T-cell (primary cell): ENCODE measurements at regions not wholly inside any gene's neighbourhood (a gene's known extent, or its start where the extent isn't known, plus 50 kb on each side); places are given as distances from the start of the nearest gene placed in this dataset.

ENCODE experiments used
- ATAC-seq, 4 experiments: fragments of 200-7000 bp in 3 of 4; fragments of 150-1000 bp in 1 of 4; cut with Tn5 transposase; replicated peaks in 1 of 4; 1 replicate in 3 of 4; 2 replicates in 1 of 4; pipeline ENCODE4 v1.10.0; 2021; ENCODE audit warnings: moderate library complexity in 3 of 4, mild to moderate bottlenecking in 2 of 4, moderate number of reproducible peaks in 1 of 4
- CTCF ChIA-PET, 2 donors: fragments of 300-600 bp; sonication (Branson Sonifier 250); formaldehyde crosslinking; loops; one replicate each; lab custom pipeline; 2022; ENCODE audit warnings: antibody characterized with exemption in 2 of 2; lab: Charles Lee
- POLR2A ChIA-PET, 2 donors: fragments of 300-600 bp; sonication (Branson Sonifier 250); formaldehyde crosslinking; loops; one replicate each; lab custom pipeline; 2022; ENCODE audit warnings: antibody characterized with exemption in 2 of 2; lab: Charles Lee
- DNase-seq, 35 experiments: peaks; one replicate each; pipeline versions ENCODE4 v3.0.0 to v3.0.0-alpha.2; 2013 to 2023
- H3K27ac ChIP-seq: one replicate; pipeline ENCODE4 v1.5.1; 2013; ENCODE audit warnings: low read length
- H3K27me3 ChIP-seq, 2 experiments: replicated peaks in 1 of 2; 1 replicate in 1 of 2; 2 replicates in 1 of 2; pipeline versions ENCODE4 v1.6.1 to v1.7.0; 2013; ENCODE audit warnings: low read length in 1 of 2, mixed read lengths in 1 of 2; ENCODE audit not compliant: control insufficient read depth in 2 of 2, insufficient read depth in 2 of 2; ENCODE audit errors: extremely low read depth in 1 of 2
- H3K36me3 ChIP-seq, 2 donors: 1 replicate in 1 of 2; 2 replicates in 1 of 2; pipeline versions ENCODE4 v1.6.1 to v1.7.0; 2013; ENCODE audit warnings: low read length in 1 of 2; ENCODE audit not compliant: control insufficient read depth in 2 of 2, insufficient read depth in 1 of 2; ENCODE audit errors: extremely low read depth in 1 of 2
- H3K4me1 ChIP-seq, 2 experiments: 1 replicate in 1 of 2; 2 replicates in 1 of 2; pipeline versions ENCODE4 v1.6.1 to v1.7.0; 2013; ENCODE audit warnings: low read length in 2 of 2, mixed read lengths in 1 of 2; ENCODE audit not compliant: insufficient read depth in 2 of 2, control insufficient read depth in 1 of 2; ENCODE audit errors: extremely low read depth in 1 of 2
- H3K4me3 ChIP-seq, 2 donors: 1 replicate in 1 of 2; 2 replicates in 1 of 2; pipeline versions ENCODE4 v1.5.1 to v1.7.0; 2013; ENCODE audit warnings: mild to moderate bottlenecking in 2 of 2, low read length in 1 of 2, moderate library complexity in 1 of 2; ENCODE audit not compliant: control insufficient read depth in 1 of 2; ENCODE audit errors: extremely low read depth in 1 of 2
- H3K9me3 ChIP-seq: 2 replicates; pipeline ENCODE4 v1.7.0; 2013
- H3K27ac Mint-ChIP-seq, 2 donors: one replicate each; pipeline ENCODE4 v1.8.0; 2020 to 2021; ENCODE audit warnings: mild to moderate bottlenecking in 2 of 2, mixed read lengths in 2 of 2
- H3K27me3 Mint-ChIP-seq, 2 donors: one replicate each; pipeline ENCODE4 v1.8.0; 2021 to 2022; ENCODE audit warnings: mixed read lengths in 2 of 2
- H3K36me3 Mint-ChIP-seq: one replicate; pipeline ENCODE4 v1.8.0; 2021; ENCODE audit warnings: mixed read lengths
- H3K4me1 Mint-ChIP-seq, 3 donors: one replicate each; pipeline ENCODE4 v1.8.0; 2020 to 2022; ENCODE audit warnings: mixed read lengths in 3 of 3, mild to moderate bottlenecking in 1 of 3
- H3K4me3 Mint-ChIP-seq, 3 donors: one replicate each; pipeline ENCODE4 v1.8.0; 2020 to 2022; ENCODE audit warnings: mild to moderate bottlenecking in 3 of 3, mixed read lengths in 3 of 3, moderate library complexity in 3 of 3
- H3K9me3 Mint-ChIP-seq, 3 donors: one replicate each; pipeline ENCODE4 v1.8.0; 2020 to 2022; ENCODE audit warnings: mixed read lengths in 3 of 3
- WGBS: methylation state at CpG from one replicate; pipeline ENCODE4 v1.1.5; 2013; ENCODE audit warnings: missing lambda C conversion rate; ENCODE audit not compliant: insufficient coverage; 5-methylcytosine and 5-hydroxymethylcytosine counted together

DNA sequence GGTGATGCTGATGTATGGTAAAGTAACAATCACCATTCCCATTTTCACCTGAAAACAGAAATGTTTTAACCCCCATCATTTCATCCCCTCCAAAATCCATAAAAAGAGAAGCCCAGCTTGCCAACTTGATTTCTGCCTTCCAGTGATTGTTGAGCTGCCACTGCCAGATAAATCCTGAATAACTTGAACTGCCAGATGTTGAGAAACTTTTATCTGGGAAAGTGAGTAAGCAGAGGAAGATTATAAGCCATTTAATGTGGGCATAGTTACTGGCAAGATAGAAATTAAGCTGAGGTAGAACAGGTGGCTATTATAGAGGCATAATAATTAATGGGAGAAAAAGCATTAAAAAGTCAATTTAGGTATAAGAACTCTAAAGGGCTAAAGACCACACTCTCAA is 534.1 kb downstream of the ANKRD7 start:
- Histone ChIP-seq H3K4me1 (no peaks in the 10 kb centered on the region), H3K27ac (no peak overlapping the region), H3K27me3 (no peaks in the 10 kb centered on the region), H3K36me3 (no peaks in the 10 kb centered on the region), H3K9me3 (no peaks in the 10 kb centered on the region), H3K4me3 (no peak overlapping the region)
- ATAC-seq (no peak), DNase-seq (no peak)
- Mint-ChIP-seq H3K9me3 (peaks cover 0 to 9% (median 7%) of the 10 kb centered on the region in 3 donors), H3K27ac (no peak overlapping the region), H3K36me3 (no peaks in the 10 kb centered on the region), H3K4me1 (no peaks in the 10 kb centered on the region), H3K4me3 (no peak overlapping the region), H3K27me3 (no peaks in the 10 kb centered on the region)
- ChIA-PET POLR2A (no interaction called here), CTCF (no interaction called here)

DNA sequence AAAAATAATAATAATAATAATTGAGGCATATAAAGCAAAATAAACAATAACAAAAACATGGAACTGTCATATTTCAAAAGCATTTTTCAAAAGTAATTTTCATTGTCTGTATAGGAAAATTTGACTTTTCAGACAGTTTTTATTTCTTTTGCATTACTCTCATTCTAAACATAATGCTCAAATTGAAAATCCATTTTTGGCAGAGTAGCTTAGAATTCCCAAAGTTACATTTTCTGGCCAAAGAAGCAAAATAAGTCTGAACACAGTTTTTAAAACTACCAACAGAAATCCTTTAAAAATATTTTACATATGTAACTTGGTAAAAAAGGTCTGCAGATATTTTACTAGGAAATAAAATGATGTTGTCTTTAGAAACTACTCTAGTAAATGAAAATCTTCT is 535.4 kb downstream of the ANKRD7 start:
- Mint-ChIP-seq H3K4me1 (no peaks in the 10 kb centered on the region), H3K27me3 (no peaks in the 10 kb centered on the region), H3K4me3 (no peak overlapping the region), H3K9me3 (peaks cover 0 to 17% (median 7%) of the 10 kb centered on the region in 3 donors), H3K36me3 (no peaks in the 10 kb centered on the region), H3K27ac (no peak overlapping the region)
- no peak overlapping the region for H3K27ac ChIP-seq
- ChIA-PET POLR2A (no interaction called here), CTCF (no interaction called here)
- H3K9me3 ChIP-seq, result no peaks in the 10 kb centered on the region
- H3K27me3 ChIP-seq, result no peaks in the 10 kb centered on the region
- no peak for DNase-seq
- H3K4me1 ChIP-seq, result no peaks in the 10 kb centered on the region
- no peak overlapping the region for H3K4me3 ChIP-seq
- ATAC-seq, result no peak
- no peaks in the 10 kb centered on the region for H3K36me3 ChIP-seq

DNA sequence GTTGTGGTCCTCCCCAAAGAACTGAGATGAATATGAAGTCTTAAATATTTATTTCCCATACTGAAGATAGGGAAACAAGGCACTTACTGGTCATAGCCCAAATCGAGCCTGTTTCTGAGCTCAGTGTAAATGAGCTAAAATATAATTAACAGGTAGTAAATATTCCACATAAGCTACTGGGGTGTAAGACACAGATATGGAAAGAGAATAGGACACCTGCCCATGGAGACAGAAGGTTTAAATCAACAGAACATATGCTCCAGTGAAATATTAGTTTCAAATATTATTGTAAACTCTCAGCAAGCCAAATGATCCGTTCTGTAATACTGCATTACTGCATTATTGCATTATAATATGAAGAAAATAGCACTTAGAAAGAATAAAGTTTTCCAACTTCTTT is 537.9 kb downstream of the ANKRD7 start:
- H3K36me3 Mint-ChIP-seq, result no peaks in the 10 kb centered on the region
- Histone ChIP-seq H3K27me3 (no peaks in the 10 kb centered on the region), H3K36me3 (no peaks in the 10 kb centered on the region), H3K4me1 (no peaks in the 10 kb centered on the region), H3K4me3 (no peak overlapping the region), H3K9me3 (no peaks in the 10 kb centered on the region), H3K27ac (no peak overlapping the region)
- ChIA-PET POLR2A (interaction anchor here in 1 of 2 donors (0.7 kb wide), 1 partner anchor 252 kb away, joined by 3 read pairs; no protein-coding TSS in a partner anchor), CTCF (no interaction called here)
- DNase-seq (no peak), ATAC-seq (no peak)
- no peaks in the 10 kb centered on the region for H3K4me1 Mint-ChIP-seq
- peaks cover 0 to 15% (median 7%) of the 10 kb centered on the region in 3 donors for H3K9me3 Mint-ChIP-seq
- no peak overlapping the region for H3K4me3 Mint-ChIP-seq
- H3K27me3 Mint-ChIP-seq, result no peaks in the 10 kb centered on the region
- no CpG with 5 or more reads among the region's 2 CpGs for WGBS
- H3K27ac Mint-ChIP-seq, result no peak overlapping the region

DNA sequence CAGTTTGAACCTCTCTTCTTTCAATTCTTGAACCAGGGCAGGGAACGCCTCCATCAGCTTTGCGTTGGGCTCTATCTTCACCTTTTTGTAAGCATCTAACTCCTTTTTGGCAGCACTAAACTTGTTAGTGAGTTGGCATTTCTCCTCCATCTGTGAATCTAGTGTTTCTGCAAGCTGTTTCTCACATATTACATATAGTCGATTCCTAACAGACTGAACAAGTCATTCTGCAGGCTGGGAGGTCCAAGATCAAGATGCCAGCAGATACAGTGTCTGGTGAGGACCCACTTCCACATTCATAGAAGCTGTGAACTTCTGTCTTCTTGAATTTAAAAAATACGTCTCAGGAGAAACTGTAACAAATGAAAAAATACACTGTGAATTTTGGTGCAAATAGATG is 539.7 kb downstream of the ANKRD7 start:
- Histone ChIP-seq H3K36me3 (no peaks in the 10 kb centered on the region), H3K4me1 (no peaks in the 10 kb centered on the region), H3K4me3 (no peak overlapping the region), H3K27ac (no peak overlapping the region), H3K27me3 (no peaks in the 10 kb centered on the region), H3K9me3 (no peaks in the 10 kb centered on the region)
- ChIA-PET POLR2A (no interaction called here), CTCF (no interaction called here)
- Mint-ChIP-seq H3K27ac (no peak overlapping the region), H3K27me3 (no peaks in the 10 kb centered on the region), H3K36me3 (no peaks in the 10 kb centered on the region), H3K4me1 (no peaks in the 10 kb centered on the region), H3K4me3 (no peak overlapping the region), H3K9me3 (peaks cover 0 to 15% (median 2%) of the 10 kb centered on the region in 3 donors)
- ATAC-seq (no peak), DNase-seq (no peak)
- no CpG with 5 or more reads among the region's 4 CpGs for WGBS

DNA sequence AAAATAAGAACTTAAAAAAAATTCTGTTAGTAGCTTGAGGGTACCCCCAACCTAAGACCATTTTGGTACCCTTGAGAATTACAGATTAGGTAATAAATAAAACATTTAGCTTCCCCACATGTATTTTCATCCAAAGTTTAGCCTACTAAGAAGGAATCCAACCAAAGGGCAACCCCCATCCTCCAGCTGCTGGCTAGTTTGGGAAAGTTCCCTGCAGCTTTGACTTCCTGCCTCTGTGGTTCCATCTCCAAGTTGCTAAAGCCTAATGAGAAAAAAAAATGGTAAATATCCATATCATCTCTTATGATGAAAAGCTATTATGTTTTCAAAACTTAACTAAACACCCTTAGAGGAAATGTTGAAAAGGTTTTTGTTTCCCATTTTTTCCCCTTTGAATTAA is 547.2 kb downstream of the ANKRD7 start:
- Mint-ChIP-seq H3K4me1 (no peaks in the 10 kb centered on the region), H3K36me3 (no peaks in the 10 kb centered on the region), H3K27ac (no peak overlapping the region), H3K4me3 (no peak overlapping the region), H3K27me3 (no peaks in the 10 kb centered on the region), H3K9me3 (peaks cover 2 to 8% (median 4%) of the 10 kb centered on the region in 3 donors)
- ATAC-seq (no peak), DNase-seq (no peak)
- Histone ChIP-seq H3K27ac (no peak overlapping the region), H3K4me1 (no peaks in the 10 kb centered on the region), H3K36me3 (no peaks in the 10 kb centered on the region), H3K9me3 (no peaks in the 10 kb centered on the region), H3K4me3 (no peak overlapping the region), H3K27me3 (no peaks in the 10 kb centered on the region)
- CTCF ChIA-PET, result no interaction called here
- POLR2A ChIA-PET, result no interaction called here

DNA sequence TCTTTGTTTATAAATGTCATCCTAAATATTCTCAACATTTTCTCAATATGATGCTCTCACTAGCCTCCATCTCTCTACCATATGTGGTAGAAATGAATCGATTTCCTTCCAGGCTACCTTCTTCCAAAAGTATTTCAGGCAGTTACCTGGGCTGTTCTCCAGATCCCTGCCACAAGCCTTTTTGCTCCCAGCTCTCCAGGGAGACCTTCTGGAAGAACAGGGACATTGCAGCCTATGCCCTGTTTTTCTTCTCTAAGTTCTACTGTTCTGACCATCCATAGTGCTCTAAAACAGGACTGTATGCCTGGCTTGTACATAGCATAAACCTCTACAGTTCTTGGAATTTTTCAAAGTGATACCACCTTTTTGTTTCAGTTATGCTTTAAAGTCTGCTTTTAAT is 552.8 kb downstream of the ANKRD7 start:
- WGBS, result 57% methylated on average over 1 of the region's 1 CpG
- no peaks in the 10 kb centered on the region for H3K36me3 Mint-ChIP-seq
- ChIA-PET POLR2A (no interaction called here), CTCF (no interaction called here)
- DNase-seq, result no peak
- H3K4me1 ChIP-seq, result no peaks in the 10 kb centered on the region
- H3K4me3 Mint-ChIP-seq, result no peak overlapping the region
- no peak overlapping the region for H3K4me3 ChIP-seq
- ATAC-seq, result no peak
- H3K27ac Mint-ChIP-seq, result no peak overlapping the region
- no peak overlapping the region for H3K27ac ChIP-seq
- H3K27me3 ChIP-seq, result no peaks in the 10 kb centered on the region
- H3K9me3 Mint-ChIP-seq, result peaks cover 2 to 16% (median 13%) of the 10 kb centered on the region in 3 donors
- no peaks in the 10 kb centered on the region for H3K27me3 Mint-ChIP-seq
- H3K4me1 Mint-ChIP-seq, result no peaks in the 10 kb centered on the region
- no peaks in the 10 kb centered on the region for H3K36me3 ChIP-seq
- no peaks in the 10 kb centered on the region for H3K9me3 ChIP-seq

DNA sequence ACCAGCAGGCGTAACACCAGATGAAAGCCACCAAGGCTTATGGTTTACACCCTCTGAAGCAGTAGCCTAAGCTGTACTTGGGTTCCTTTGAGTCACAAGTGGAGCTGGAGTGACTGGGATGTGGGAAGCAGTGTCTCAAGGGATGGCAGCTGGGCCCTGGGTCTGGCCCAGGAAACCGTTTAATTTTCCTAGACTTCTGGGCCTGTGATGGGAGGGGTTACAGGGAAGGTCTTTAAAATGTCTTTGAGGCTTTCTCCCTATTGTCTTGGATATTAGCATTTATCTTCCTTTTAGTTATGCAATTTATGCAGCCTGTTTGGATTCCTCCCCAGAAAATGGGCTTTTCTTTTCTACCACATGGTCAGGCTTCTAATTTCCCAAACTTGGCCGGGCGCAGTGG is 568.2 kb downstream of the ANKRD7 start:
- H3K4me1 Mint-ChIP-seq, result no peaks in the 10 kb centered on the region
- H3K9me3 Mint-ChIP-seq, result peaks cover 5 to 8% (median 5%) of the 10 kb centered on the region in 3 donors
- H3K36me3 ChIP-seq, result no peaks in the 10 kb centered on the region
- POLR2A ChIA-PET, result no interaction called here
- no peak overlapping the region for H3K4me3 ChIP-seq
- WGBS, result 60% methylated on average over 1 of the region's 4 CpGs
- ATAC-seq (no peak), DNase-seq (no peak)
- H3K4me3 Mint-ChIP-seq, result no peak overlapping the region
- no peaks in the 10 kb centered on the region for H3K9me3 ChIP-seq
- H3K4me1 ChIP-seq, result no peaks in the 10 kb centered on the region
- no peaks in the 10 kb centered on the region for H3K27me3 Mint-ChIP-seq
- H3K27me3 ChIP-seq, result no peaks in the 10 kb centered on the region
- no peaks in the 10 kb centered on the region for H3K36me3 Mint-ChIP-seq
- CTCF ChIA-PET, result no interaction called here
- H3K27ac ChIP-seq, result no peak overlapping the region
- no peak overlapping the region for H3K27ac Mint-ChIP-seq
